ENCODE measurements at regions not wholly inside any gene's neighbourhood (a gene's known extent, or its start where the extent isn't known, plus 50 kb on each side); places are given as distances from the start of the nearest gene placed in this dataset.

GRCh38 chr4:184887333-184887732, 61.6 kb upstream of the ACSL1 start:
- DNase-seq, result no peak
- no peaks in the 10 kb centered on the region for H3K27me3 ChIP-seq
- intact Hi-C loops (cut with DNase I), result no loop called here
- H3K4me3 ChIP-seq, result no peak overlapping the region
- no peaks in the 10 kb centered on the region for H3K36me3 ChIP-seq
- WGBS, 2 donors, result 89 to 90% methylated on average over 3 of the region's 3 CpGs
- TF ChIP-seq POLR2AphosphoS5 (IDR thresholded peaks at IDR 0.05) (no peak), EP300 (IDR thresholded peaks at IDR 0.05) (no peak), POLR2A (IDR thresholded peaks at IDR 0.05) (no peak)
- TF ChIP-seq, protein P1, sequence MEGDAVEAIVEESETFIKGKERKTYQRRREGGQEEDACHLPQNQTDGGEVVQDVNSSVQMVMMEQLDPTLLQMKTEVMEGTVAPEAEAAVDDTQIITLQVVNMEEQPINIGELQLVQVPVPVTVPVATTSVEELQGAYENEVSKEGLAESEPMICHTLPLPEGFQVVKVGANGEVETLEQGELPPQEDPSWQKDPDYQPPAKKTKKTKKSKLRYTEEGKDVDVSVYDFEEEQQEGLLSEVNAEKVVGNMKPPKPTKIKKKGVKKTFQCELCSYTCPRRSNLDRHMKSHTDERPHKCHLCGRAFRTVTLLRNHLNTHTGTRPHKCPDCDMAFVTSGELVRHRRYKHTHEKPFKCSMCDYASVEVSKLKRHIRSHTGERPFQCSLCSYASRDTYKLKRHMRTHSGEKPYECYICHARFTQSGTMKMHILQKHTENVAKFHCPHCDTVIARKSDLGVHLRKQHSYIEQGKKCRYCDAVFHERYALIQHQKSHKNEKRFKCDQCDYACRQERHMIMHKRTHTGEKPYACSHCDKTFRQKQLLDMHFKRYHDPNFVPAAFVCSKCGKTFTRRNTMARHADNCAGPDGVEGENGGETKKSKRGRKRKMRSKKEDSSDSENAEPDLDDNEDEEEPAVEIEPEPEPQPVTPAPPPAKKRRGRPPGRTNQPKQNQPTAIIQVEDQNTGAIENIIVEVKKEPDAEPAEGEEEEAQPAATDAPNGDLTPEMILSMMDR (IDR thresholded peaks at IDR 0.05), result no peak
- no peaks in the 10 kb centered on the region for H3K4me1 ChIP-seq
- H3K27ac ChIP-seq, result no peak overlapping the region
- no peaks in the 10 kb centered on the region for H3K9me3 ChIP-seq

- DNase-seq, result no peak
- TF ChIP-seq EP300 (IDR thresholded peaks at IDR 0.05) (no peak), POLR2AphosphoS5 (IDR thresholded peaks at IDR 0.05) (no peak), POLR2A (IDR thresholded peaks at IDR 0.05) (no peak)
- TF ChIP-seq, protein P1 (IDR thresholded peaks at IDR 0.05), result no peak
- 64 to 81% methylated on average over 6 of the region's 6 CpGs for WGBS, 2 donors
- Histone ChIP-seq H3K27ac (no peak overlapping the region), H3K9me3 (no peaks in the 10 kb centered on the region), H3K4me1 (no peaks in the 10 kb centered on the region), H3K27me3 (no peaks in the 10 kb centered on the region), H3K36me3 (no peaks in the 10 kb centered on the region), H3K4me3 (no peak overlapping the region)
- intact Hi-C loops (cut with DNase I), result no loop called here
These were observed 62.2 kb upstream of the ACSL1 start for GRCh38 chr4:184887947-184888346.

GRCh38 chr4:184889666-184890335, 64.0 kb upstream of the ACSL1 start:
- Histone ChIP-seq H3K4me1 (no peaks in the 10 kb centered on the region), H3K27ac (no peak overlapping the region), H3K9me3 (no peaks in the 10 kb centered on the region), H3K27me3 (no peaks in the 10 kb centered on the region), H3K36me3 (no peaks in the 10 kb centered on the region), H3K4me3 (no peak overlapping the region)
- intact Hi-C loops (cut with DNase I), result no loop called here
- 63 to 78% methylated on average over 13 of the region's 13 CpGs for WGBS, 2 donors
- TF ChIP-seq POLR2A (IDR thresholded peaks at IDR 0.05) (no peak), POLR2AphosphoS5 (IDR thresholded peaks at IDR 0.05) (no peak), EP300 (IDR thresholded peaks at IDR 0.05) (no peak)
- TF ChIP-seq, protein P1 (IDR thresholded peaks at IDR 0.05), result no peak
- no peak for DNase-seq

DNA sequence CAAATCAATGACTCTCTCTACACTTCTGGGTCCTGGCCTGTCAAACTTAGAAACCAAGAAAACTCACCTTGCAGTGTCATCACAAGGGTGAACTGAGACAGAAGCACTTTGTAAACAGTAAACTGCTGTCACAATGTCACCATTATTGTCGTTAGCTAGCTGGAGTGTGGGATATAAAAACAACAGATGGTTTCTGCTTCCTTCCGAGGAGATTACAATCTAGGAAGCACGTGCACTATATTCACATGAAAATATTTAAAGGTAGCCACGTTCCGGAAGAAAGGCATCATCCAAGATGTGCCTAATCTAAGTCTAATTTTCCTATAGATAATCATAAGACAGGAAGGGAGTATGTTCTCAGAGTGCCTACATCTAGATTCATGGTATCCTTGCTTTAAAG, 64.7 kb upstream of the ACSL1 start:
- H3K4me1 ChIP-seq, result no peaks in the 10 kb centered on the region
- no peak for DNase-seq
- no peak overlapping the region for H3K27ac ChIP-seq
- intact Hi-C loops (cut with DNase I), result no loop called here
- WGBS, 2 donors, result 36% methylated on average over 5 of the region's 5 CpGs
- no peaks in the 10 kb centered on the region for H3K27me3 ChIP-seq
- H3K9me3 ChIP-seq, result no peaks in the 10 kb centered on the region
- H3K4me3 ChIP-seq, result no peak overlapping the region
- TF ChIP-seq POLR2A (IDR thresholded peaks at IDR 0.05), result no peak
- TF ChIP-seq, protein P1 (IDR thresholded peaks at IDR 0.05), result no peak
- TF ChIP-seq POLR2AphosphoS5 (IDR thresholded peaks at IDR 0.05), result no peak
- TF ChIP-seq EP300 (IDR thresholded peaks at IDR 0.05), result no peak
- H3K36me3 ChIP-seq, result no peaks in the 10 kb centered on the region
